ENCODE measurements at regions not wholly inside any gene's neighbourhood (a gene's known extent, or its start where the extent isn't known, plus 50 kb on each side); places are given as distances from the start of the nearest gene placed in this dataset.

DNA sequence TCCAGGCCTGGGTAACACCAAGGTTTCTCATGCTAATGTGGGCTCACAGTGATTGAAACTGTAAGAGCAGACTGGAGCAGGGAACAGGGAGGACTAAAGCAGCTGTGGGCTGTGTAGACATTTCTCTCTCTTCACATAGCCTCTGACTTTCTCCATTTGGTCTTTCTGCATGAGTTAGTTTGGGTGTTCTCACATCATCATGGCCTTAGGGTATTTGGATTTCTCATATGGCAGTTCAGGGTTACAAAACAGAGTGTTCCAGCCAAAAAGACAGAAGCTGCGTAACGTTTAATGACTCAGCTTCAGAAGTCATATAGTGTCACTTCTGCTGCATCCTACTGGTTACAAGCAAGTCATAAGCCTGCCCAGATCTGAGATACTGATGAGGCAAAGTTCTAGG lies 52.0 kb upstream of the OSBPL8 start:
- ATAC-seq (no peak), DNase-seq (no peak)
- Mint-ChIP-seq H3K9me3 (no peaks in the 10 kb centered on the region), H3K4me1 (no peaks in the 10 kb centered on the region), H3K27ac (no peak overlapping the region), H3K27me3 (no peaks in the 10 kb centered on the region), H3K4me3 (no peak overlapping the region)

- Mint-ChIP-seq H3K27me3 (no peaks in the 10 kb centered on the region), H3K9me3 (no peaks in the 10 kb centered on the region), H3K4me3 (no peak overlapping the region), H3K4me1 (no peaks in the 10 kb centered on the region), H3K27ac (peak overlapping the region in 1 of 2 donors; percentile 3)
- ATAC-seq = no peak
- no peak for DNase-seq
Observed at GRCh38 chr12:76614364-76614763, 54.8 kb upstream of the OSBPL8 start.

- H3K4me1 Mint-ChIP-seq = no peaks in the 10 kb centered on the region
Observed at GRCh38 chr12:76618031-76618430, 58.5 kb upstream of the OSBPL8 start.

GRCh38 chr12:76621582-76622024 lies 62.0 kb upstream of the OSBPL8 start:
- no peak overlapping the region for H3K27ac Mint-ChIP-seq
- H3K27me3 Mint-ChIP-seq = no peaks in the 10 kb centered on the region
- DNase-seq (peak; percentile 52 to 63), ATAC-seq (peak; percentile 68)
- no peak overlapping the region for H3K4me3 Mint-ChIP-seq
- H3K9me3 Mint-ChIP-seq = no peaks in the 10 kb centered on the region
- no peaks in the 10 kb centered on the region for H3K4me1 Mint-ChIP-seq

More at GRCh38 chr12:76618031-76618430, 58.5 kb upstream of the OSBPL8 start:
- no peaks in the 10 kb centered on the region for H3K9me3 Mint-ChIP-seq
- no peaks in the 10 kb centered on the region for H3K27me3 Mint-ChIP-seq
- DNase-seq = no peak
- no peak overlapping the region for H3K27ac Mint-ChIP-seq
- ATAC-seq = no peak
- H3K4me3 Mint-ChIP-seq = no peak overlapping the region

DNA sequence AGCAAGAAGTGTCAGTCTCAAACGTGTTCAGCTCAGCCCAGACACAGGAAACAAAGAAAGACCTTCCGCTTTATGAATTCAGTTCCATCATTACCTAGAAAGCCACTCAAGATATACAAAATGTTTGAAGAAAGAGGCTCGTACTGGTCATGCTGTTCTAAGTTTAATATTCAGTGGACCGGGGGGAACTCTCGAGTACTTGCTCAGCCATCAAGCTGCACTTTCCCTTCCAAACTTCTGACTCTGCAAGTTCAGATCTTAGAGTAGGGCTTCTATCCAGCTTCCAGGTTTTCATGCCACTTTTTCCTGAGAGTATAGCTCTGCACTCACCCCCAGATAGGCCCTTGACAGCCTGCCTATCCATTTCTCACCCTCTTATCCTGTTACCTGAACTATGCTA lies 62.8 kb upstream of the OSBPL8 start:
- Mint-ChIP-seq H3K4me3 (no peak overlapping the region), H3K27me3 (no peaks in the 10 kb centered on the region), H3K9me3 (no peaks in the 10 kb centered on the region), H3K27ac (no peak overlapping the region), H3K4me1 (no peaks in the 10 kb centered on the region)
- DNase-seq (no peak), ATAC-seq (no peak)

GRCh38 chr12:76622915-76623314 lies 63.3 kb upstream of the OSBPL8 start:
- Mint-ChIP-seq H3K9me3 (no peaks in the 10 kb centered on the region), H3K4me3 (no peak overlapping the region), H3K27me3 (no peaks in the 10 kb centered on the region), H3K27ac (peak overlapping the region in 1 of 2 donors; percentile 0), H3K4me1 (no peaks in the 10 kb centered on the region)
- ATAC-seq = no peak
- no peak for DNase-seq

- no peak for ATAC-seq
- H3K4me1 Mint-ChIP-seq = no peaks in the 10 kb centered on the region
- H3K4me3 Mint-ChIP-seq = no peak overlapping the region
- no peak for DNase-seq
- H3K9me3 Mint-ChIP-seq = no peaks in the 10 kb centered on the region
- H3K27me3 Mint-ChIP-seq = no peaks in the 10 kb centered on the region
- H3K27ac Mint-ChIP-seq = no peak overlapping the region
Observed at GRCh38 chr12:76623931-76624330, 64.4 kb upstream of the OSBPL8 start.

DNA sequence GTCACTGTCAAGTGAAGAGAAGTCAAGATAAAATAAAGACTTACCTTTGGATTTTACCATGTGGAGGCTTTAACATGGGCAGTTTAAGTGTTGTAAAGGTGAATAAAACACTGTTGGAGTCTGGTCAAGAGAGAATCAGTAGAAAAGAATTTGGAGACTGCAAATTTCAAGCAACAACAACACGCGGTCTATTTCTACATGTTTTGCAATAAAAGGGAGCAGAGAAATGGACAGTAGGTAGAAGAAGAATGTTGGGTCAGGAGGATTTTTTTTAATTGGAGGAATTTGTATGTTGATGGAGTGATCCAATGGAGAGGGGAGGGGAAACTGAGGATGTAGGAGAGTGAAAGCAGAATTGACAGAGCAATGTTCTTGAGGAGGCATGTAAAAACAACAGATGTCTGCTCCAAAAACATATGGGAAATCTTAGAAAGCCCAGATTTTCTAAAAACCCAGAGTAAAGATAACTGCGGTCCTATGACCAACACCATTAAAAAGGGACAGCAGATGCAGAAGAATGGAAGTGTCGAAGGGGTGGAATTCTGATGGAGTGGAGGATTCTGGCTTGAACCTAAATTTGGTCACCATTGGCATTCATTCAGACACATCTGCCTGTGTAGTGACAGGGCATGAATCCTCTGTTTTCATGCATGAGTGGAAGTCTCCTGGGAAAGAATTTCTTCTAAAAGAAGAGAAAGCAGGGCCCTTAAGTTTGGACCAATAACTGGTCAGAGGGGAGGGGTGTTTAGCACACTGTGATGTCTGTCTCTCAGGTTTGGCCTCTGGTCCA lies 68.0 kb upstream of the OSBPL8 start:
- ATAC-seq = no peak
- Mint-ChIP-seq H3K4me3 (no peak overlapping the region), H3K27me3 (no peaks in the 10 kb centered on the region), H3K27ac (no peak overlapping the region), H3K4me1 (no peaks in the 10 kb centered on the region), H3K9me3 (no peaks in the 10 kb centered on the region)
- no peak for DNase-seq

- ATAC-seq (no peak), DNase-seq (no peak)
- H3K27me3 Mint-ChIP-seq = no peaks in the 10 kb centered on the region
- H3K4me1 Mint-ChIP-seq = peaks cover 2% of the 10 kb centered on the region
- no peaks in the 10 kb centered on the region for H3K9me3 Mint-ChIP-seq
- H3K4me3 Mint-ChIP-seq = no peak overlapping the region
- no peak overlapping the region for H3K27ac Mint-ChIP-seq
Observed at GRCh38 chr12:76628745-76629144, 69.2 kb upstream of the OSBPL8 start.

GRCh38 chr12:76631741-76632140 lies 72.2 kb upstream of the OSBPL8 start:
- no peak overlapping the region for H3K27ac Mint-ChIP-seq
- no peaks in the 10 kb centered on the region for H3K27me3 Mint-ChIP-seq
- no peak overlapping the region for H3K4me3 Mint-ChIP-seq
- H3K4me1 Mint-ChIP-seq = peaks cover 22% of the 10 kb centered on the region
- H3K9me3 Mint-ChIP-seq = no peaks in the 10 kb centered on the region
- DNase-seq (no peak), ATAC-seq (no peak)

- Mint-ChIP-seq H3K4me3 (no peak overlapping the region), H3K27ac (no peak overlapping the region), H3K9me3 (no peaks in the 10 kb centered on the region), H3K4me1 (peaks cover 28% of the 10 kb centered on the region), H3K27me3 (no peaks in the 10 kb centered on the region)
- ATAC-seq = no peak
- DNase-seq = no peak
Observed at GRCh38 chr12:76633415-76633814, 73.8 kb upstream of the OSBPL8 start.

GRCh38 chr12:76634133-76634532 lies 74.6 kb upstream of the OSBPL8 start:
- no peak for DNase-seq
- H3K27me3 Mint-ChIP-seq = no peaks in the 10 kb centered on the region
- no peaks in the 10 kb centered on the region for H3K9me3 Mint-ChIP-seq
- H3K27ac Mint-ChIP-seq = peak overlapping the region in 1 of 2 donors; percentile 32
- H3K4me3 Mint-ChIP-seq = no peak overlapping the region
- ATAC-seq = no peak
- peaks cover 28% of the 10 kb centered on the region for H3K4me1 Mint-ChIP-seq

DNA sequence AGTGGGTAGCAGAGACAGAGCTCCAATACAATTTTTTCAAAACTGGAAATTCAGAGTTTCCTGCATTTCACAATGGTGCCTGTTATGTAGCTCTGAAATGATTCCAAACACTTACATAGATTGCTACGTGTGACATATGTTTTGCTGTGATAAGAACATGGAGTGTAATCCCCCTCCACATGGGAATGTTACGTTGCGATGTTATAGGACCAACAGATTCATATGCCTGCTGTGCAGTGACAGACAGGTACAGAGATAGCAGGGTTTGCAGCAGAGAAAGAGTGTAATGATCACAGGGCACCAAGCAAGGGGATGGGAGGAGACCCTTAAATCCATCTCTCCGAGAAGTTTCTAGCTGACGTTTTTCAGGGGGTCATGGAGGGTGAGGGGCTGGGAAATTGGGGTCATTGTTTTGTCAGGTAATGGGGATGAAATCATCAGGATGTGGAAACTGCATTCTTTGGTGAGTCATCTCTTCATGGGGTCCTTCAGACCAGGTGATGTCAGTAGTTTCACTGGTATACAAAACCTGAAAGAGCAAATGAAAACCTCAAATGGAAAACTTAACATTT lies 76.6 kb upstream of the OSBPL8 start:
- no peaks in the 10 kb centered on the region for H3K9me3 Mint-ChIP-seq
- H3K27me3 Mint-ChIP-seq = no peaks in the 10 kb centered on the region
- peaks cover 28% of the 10 kb centered on the region for H3K4me1 Mint-ChIP-seq
- ATAC-seq (peak; percentile 87), DNase-seq (no peak)
- H3K4me3 Mint-ChIP-seq = peak overlapping the region in 1 of 2 donors; percentile 13
- peak overlapping the region in 1 of 2 donors; percentile 52 for H3K27ac Mint-ChIP-seq

DNA sequence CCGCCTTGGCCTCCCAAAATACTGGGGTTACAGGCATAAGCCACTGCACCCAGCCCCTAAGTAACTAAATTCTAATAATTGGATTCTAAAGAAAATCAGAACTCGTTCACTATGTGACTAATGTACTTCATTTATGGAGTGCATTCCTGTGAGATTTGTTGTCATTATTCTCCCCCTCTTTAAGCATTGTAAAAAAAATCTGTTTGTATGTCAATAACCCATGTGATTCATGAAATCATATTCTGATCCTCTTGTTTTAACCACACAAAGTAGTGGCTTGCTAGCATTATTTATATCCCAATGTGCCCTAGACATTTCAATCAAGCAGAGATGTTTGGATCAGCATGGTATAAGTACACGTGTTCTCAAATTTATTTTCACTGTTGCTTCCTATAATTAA lies 78.2 kb upstream of the OSBPL8 start:
- Mint-ChIP-seq H3K4me1 (peaks cover 28% of the 10 kb centered on the region), H3K27ac (no peak overlapping the region), H3K27me3 (no peaks in the 10 kb centered on the region), H3K9me3 (no peaks in the 10 kb centered on the region), H3K4me3 (no peak overlapping the region)
- no peak for ATAC-seq
- no peak for DNase-seq

GRCh38 chr12:76639646-76640045 lies 80.1 kb upstream of the OSBPL8 start:
- no peaks in the 10 kb centered on the region for H3K27me3 Mint-ChIP-seq
- H3K4me3 Mint-ChIP-seq = no peak overlapping the region
- H3K27ac Mint-ChIP-seq = peak overlapping the region in 1 of 2 donors; percentile 19
- H3K9me3 Mint-ChIP-seq = no peaks in the 10 kb centered on the region
- peaks cover 18% of the 10 kb centered on the region for H3K4me1 Mint-ChIP-seq
- no peak for ATAC-seq
- no peak for DNase-seq

GRCh38 chr12:76641073-76641472 lies 81.5 kb upstream of the OSBPL8 start:
- no peak for DNase-seq
- peak overlapping the region in 1 of 2 donors; percentile 21 for H3K27ac Mint-ChIP-seq
- peaks cover 13% of the 10 kb centered on the region for H3K4me1 Mint-ChIP-seq
- no peak for ATAC-seq
- no peaks in the 10 kb centered on the region for H3K9me3 Mint-ChIP-seq
- H3K27me3 Mint-ChIP-seq = peaks cover 4% of the 10 kb centered on the region
- no peak overlapping the region for H3K4me3 Mint-ChIP-seq

All from stimulated activated naive CD8-positive, alpha-beta T cell treated with anti-CD3 and anti-CD28 coated beads, Interleukin-15, amount 100 ng/mL, for 72 hours (primary cell).